ENCODE measurements at regions not wholly inside any gene's neighbourhood (a gene's known extent, or its start where the extent isn't known, plus 50 kb on each side); places are given as distances from the start of the nearest gene placed in this dataset.
A peak's percentile ranks its signal among the peaks of the same experiment; 100 is the strongest.

GRCh38 chr13:75920536-75920935 is 284.4 kb downstream of the LMO7 start:
- no peak overlapping the region for H3K4me3 ChIP-seq (ENCODE audit: low read length)
- no peak for TF ChIP-seq CTCF (conservative IDR thresholded peaks at IDR 0.05; ENCODE audit: low read length)
- DNase-seq (ENCODE audit: low read depth) = no peak

- no peak for TF ChIP-seq CTCF (conservative IDR thresholded peaks at IDR 0.05; ENCODE audit: low read length)
- no peak overlapping the region for H3K4me3 ChIP-seq (ENCODE audit: low read length)
- no peak for DNase-seq (ENCODE audit: low read depth)
These were observed 283.6 kb downstream of the LMO7 start for GRCh38 chr13:75919660-75920199.

- no peak for TF ChIP-seq CTCF (conservative IDR thresholded peaks at IDR 0.05; ENCODE audit: low read length)
These were observed 278.9 kb downstream of the LMO7 start for GRCh38 chr13:75915066-75915465.

GRCh38 chr13:75913925-75914324 is 277.8 kb downstream of the LMO7 start:
- no peak for DNase-seq (ENCODE audit: low read depth)

More at GRCh38 chr13:75915066-75915465, 278.9 kb downstream of the LMO7 start:
- no peak overlapping the region for H3K4me3 ChIP-seq (ENCODE audit: low read length)
- DNase-seq (ENCODE audit: low read depth) = no peak

GRCh38 chr13:75910591-75910990 is 274.5 kb downstream of the LMO7 start:
- no peak overlapping the region for H3K4me3 ChIP-seq (ENCODE audit: low read length)
- no peak for TF ChIP-seq CTCF (conservative IDR thresholded peaks at IDR 0.05; ENCODE audit: low read length)

More at GRCh38 chr13:75913925-75914324, 277.8 kb downstream of the LMO7 start:
- TF ChIP-seq CTCF (conservative IDR thresholded peaks at IDR 0.05; ENCODE audit: low read length) = no peak
- H3K4me3 ChIP-seq (ENCODE audit: low read length) = no peak overlapping the region

More at GRCh38 chr13:75910591-75910990, 274.5 kb downstream of the LMO7 start:
- DNase-seq (ENCODE audit: low read depth) = peak; percentile 4

Data from AG10803 (cell line).